Astrocyte (in vitro differentiated cells and primary cell): ENCODE measurements at regions not wholly inside any gene's neighbourhood (a gene's known extent, or its start where the extent isn't known, plus 50 kb on each side); places are given as distances from the start of the nearest gene placed in this dataset.

Source experiments
- DNase-seq: peaks from one replicate; pipeline ENCODE4 v3.0.0-alpha.2; 2010; ENCODE audit warnings: low read depth
- FAIRE-seq: peaks from 2 replicates; lab custom pipeline; 2011; peaks lifted over from hg19 to GRCh38; lab: Jason Lieb, UNC
- H2AFZ ChIP-seq: 2 replicates; pipeline ENCODE4 v1.6.0; 2012; ENCODE audit warnings: low read depth, low read length, inconsistent platforms
- H3K27ac ChIP-seq: 2 replicates; pipeline ENCODE4 v1.5.1; 2011; ENCODE audit warnings: low read depth, low read length, inconsistent platforms
- H3K27me3 ChIP-seq: 2 replicates; pipeline ENCODE4 v1.6.0; 2011; ENCODE audit warnings: low read length, inconsistent platforms; ENCODE audit not compliant: insufficient read depth
- H3K36me3 ChIP-seq: 2 replicates; pipeline ENCODE4 v1.5.1; 2011; ENCODE audit warnings: low read length, inconsistent platforms; ENCODE audit not compliant: insufficient read depth
- H3K4me1 ChIP-seq: 2 replicates; pipeline ENCODE4 v1.5.1; 2011; ENCODE audit warnings: low read length, inconsistent platforms; ENCODE audit not compliant: insufficient read depth
- H3K4me2 ChIP-seq: 2 replicates; pipeline ENCODE4 v1.6.0; 2012; ENCODE audit warnings: low read length, inconsistent platforms
- H3K4me3 ChIP-seq: 2 replicates; pipeline ENCODE4 v1.5.1; 2011; ENCODE audit warnings: low read depth, mild to moderate bottlenecking, low read length, inconsistent platforms; ENCODE audit not compliant: insufficient read depth
- H3K79me2 ChIP-seq: 2 replicates; pipeline ENCODE4 v1.6.0; 2012; ENCODE audit warnings: mild to moderate bottlenecking, low read length, inconsistent platforms; ENCODE audit not compliant: insufficient read depth
- H3K9ac ChIP-seq: 2 replicates; pipeline ENCODE4 v1.6.0; 2012; ENCODE audit warnings: mild to moderate bottlenecking, low read length, inconsistent platforms
- H3K9me3 ChIP-seq: 2 replicates; pipeline ENCODE4 v1.5.1; 2012; ENCODE audit warnings: low read depth, mild to moderate bottlenecking, low read length, inconsistent platforms; ENCODE audit not compliant: insufficient read depth
- H4K20me1 ChIP-seq: 2 replicates; pipeline ENCODE4 v1.6.0; 2012; ENCODE audit warnings: low read length, inconsistent platforms; ENCODE audit not compliant: insufficient read depth
- H3K27ac Mint-ChIP-seq: one replicate; pipeline ENCODE4 v1.8.0; 2021; ENCODE audit warnings: mild to moderate bottlenecking, mixed read lengths; ENCODE audit not compliant: unreplicated experiment
- H3K27me3 Mint-ChIP-seq: one replicate; pipeline ENCODE4 v1.8.0; 2021; ENCODE audit warnings: low read depth, mixed read lengths; ENCODE audit not compliant: unreplicated experiment
- H3K36me3 Mint-ChIP-seq: one replicate; pipeline ENCODE4 v1.8.0; 2021; ENCODE audit warnings: low read depth, mixed read lengths; ENCODE audit not compliant: unreplicated experiment
- H3K4me1 Mint-ChIP-seq: one replicate; pipeline ENCODE4 v1.8.0; 2021; ENCODE audit warnings: low read depth, mixed read lengths; ENCODE audit not compliant: unreplicated experiment
- H3K4me3 Mint-ChIP-seq: one replicate; pipeline ENCODE4 v1.8.0; 2021; ENCODE audit warnings: mild to moderate bottlenecking, moderate library complexity, mixed read lengths; ENCODE audit not compliant: unreplicated experiment
- H3K9me3 Mint-ChIP-seq: one replicate; pipeline ENCODE4 v1.8.0; 2021; ENCODE audit warnings: mild to moderate bottlenecking, mixed read lengths; ENCODE audit not compliant: unreplicated experiment
- EZH2 ChIP-seq: IDR thresholded peaks from 2 replicates; pipeline ENCODE4 v1.6.1; 2012; ENCODE audit warnings: mild to moderate bottlenecking, low read length, inconsistent platforms; ENCODE audit not compliant: insufficient read depth
- TF ChIP-seq, protein P1 (sequence below): IDR thresholded peaks from 2 replicates; pipeline ENCODE4 v1.5.1; 2011; ENCODE audit warnings: low read depth, mild to moderate bottlenecking, inconsistent platforms, low read length, moderate library complexity; ENCODE audit not compliant: insufficient read depth

DNA sequence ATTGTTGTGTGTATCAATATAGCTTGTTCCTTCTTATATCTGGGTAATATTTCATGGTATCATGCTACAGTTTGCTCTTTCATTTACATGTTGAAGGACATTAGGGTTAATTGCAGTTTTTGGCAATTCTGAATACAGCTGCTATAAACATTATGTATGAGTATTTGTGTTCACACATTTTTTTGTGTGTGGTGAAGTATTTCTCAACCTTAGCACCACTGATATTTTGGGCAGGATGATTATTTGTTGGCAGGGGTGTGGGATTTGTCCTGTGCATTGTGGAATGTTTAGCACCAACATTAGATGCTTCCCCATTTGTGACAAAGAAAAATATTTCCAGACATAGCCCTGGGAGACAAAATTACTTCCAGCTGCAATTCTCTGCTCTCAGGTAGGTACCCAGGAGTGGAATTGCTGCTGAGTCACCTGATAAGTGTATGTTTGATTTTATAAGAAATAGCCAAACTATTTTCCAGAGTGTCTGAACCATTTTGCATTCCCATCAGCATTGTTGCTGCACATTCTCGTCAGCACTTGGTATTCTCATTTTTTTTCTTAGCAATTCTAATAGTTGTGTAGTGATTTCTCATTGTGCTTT is 128.2 kb downstream of the SNX19 start:
- no peak for FAIRE-seq
- H3K27me3 Mint-ChIP-seq = peaks cover 2% of the 10 kb centered on the region
- H3K9me3 ChIP-seq = no peaks in the 10 kb centered on the region
- H3K4me3 Mint-ChIP-seq = no peak overlapping the region
- peaks cover 17% of the 10 kb centered on the region for H3K4me1 ChIP-seq
- no peaks in the 10 kb centered on the region for H3K27me3 ChIP-seq
- no peak overlapping the region for H3K4me2 ChIP-seq
- H3K4me1 Mint-ChIP-seq = peaks cover 22% of the 10 kb centered on the region
- H3K79me2 ChIP-seq = no peaks in the 10 kb centered on the region
- H3K27ac Mint-ChIP-seq = no peak overlapping the region
- no peak overlapping the region for H3K27ac ChIP-seq
- no peaks in the 10 kb centered on the region for H4K20me1 ChIP-seq
- no peaks in the 10 kb centered on the region for H3K36me3 ChIP-seq
- no peak overlapping the region for H3K4me3 ChIP-seq
- H3K9ac ChIP-seq = peak overlapping the region; percentile 6
- peaks cover 14% of the 10 kb centered on the region for H3K9me3 Mint-ChIP-seq
- no peak for DNase-seq
- H3K36me3 Mint-ChIP-seq = no peaks in the 10 kb centered on the region
- TF ChIP-seq, protein P1, sequence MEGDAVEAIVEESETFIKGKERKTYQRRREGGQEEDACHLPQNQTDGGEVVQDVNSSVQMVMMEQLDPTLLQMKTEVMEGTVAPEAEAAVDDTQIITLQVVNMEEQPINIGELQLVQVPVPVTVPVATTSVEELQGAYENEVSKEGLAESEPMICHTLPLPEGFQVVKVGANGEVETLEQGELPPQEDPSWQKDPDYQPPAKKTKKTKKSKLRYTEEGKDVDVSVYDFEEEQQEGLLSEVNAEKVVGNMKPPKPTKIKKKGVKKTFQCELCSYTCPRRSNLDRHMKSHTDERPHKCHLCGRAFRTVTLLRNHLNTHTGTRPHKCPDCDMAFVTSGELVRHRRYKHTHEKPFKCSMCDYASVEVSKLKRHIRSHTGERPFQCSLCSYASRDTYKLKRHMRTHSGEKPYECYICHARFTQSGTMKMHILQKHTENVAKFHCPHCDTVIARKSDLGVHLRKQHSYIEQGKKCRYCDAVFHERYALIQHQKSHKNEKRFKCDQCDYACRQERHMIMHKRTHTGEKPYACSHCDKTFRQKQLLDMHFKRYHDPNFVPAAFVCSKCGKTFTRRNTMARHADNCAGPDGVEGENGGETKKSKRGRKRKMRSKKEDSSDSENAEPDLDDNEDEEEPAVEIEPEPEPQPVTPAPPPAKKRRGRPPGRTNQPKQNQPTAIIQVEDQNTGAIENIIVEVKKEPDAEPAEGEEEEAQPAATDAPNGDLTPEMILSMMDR = no peak
- TF ChIP-seq EZH2 = no peak
- H2AFZ ChIP-seq = no peak overlapping the region

DNA sequence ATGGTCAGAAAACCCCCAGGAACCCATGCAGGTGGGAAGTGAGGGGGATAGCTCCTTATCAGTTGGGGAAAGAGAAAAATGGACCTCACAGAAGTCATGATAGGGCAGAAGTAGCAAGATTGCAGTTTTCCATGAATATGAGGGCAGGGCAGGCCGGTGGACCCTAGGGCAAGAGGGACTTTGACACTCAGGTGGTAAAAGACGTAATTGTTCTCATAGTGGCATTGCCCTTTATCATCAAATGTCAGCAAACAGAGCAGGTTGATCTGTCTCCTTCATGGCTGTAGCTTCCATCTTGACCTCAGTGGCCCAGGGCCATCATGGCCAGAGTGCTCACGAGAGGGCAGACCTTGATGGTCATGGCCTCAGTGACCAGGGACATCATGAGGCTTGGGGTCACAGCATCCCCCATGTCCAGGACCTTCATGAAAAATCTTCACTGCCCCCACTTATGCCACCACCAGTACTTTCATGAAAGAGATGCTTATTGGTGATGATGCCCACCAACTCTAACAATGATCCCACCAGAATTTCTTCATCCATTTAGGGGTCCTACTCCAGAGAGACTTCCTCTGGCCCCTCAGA is 127.1 kb downstream of the SNX19 start:
- Histone ChIP-seq H3K9me3 (no peaks in the 10 kb centered on the region), H3K27ac (no peak overlapping the region), H3K4me2 (no peak overlapping the region), H4K20me1 (no peaks in the 10 kb centered on the region), H2AFZ (no peak overlapping the region), H3K79me2 (no peaks in the 10 kb centered on the region), H3K9ac (no peak overlapping the region), H3K4me3 (no peak overlapping the region), H3K36me3 (no peaks in the 10 kb centered on the region), H3K4me1 (peaks cover 11% of the 10 kb centered on the region), H3K27me3 (no peaks in the 10 kb centered on the region)
- H3K36me3 Mint-ChIP-seq = no peaks in the 10 kb centered on the region
- H3K4me3 Mint-ChIP-seq = no peak overlapping the region
- H3K4me1 Mint-ChIP-seq = peaks cover 17% of the 10 kb centered on the region
- H3K27ac Mint-ChIP-seq = no peak overlapping the region
- peaks cover 2% of the 10 kb centered on the region for H3K27me3 Mint-ChIP-seq
- FAIRE-seq (no peak), DNase-seq (no peak)
- peaks cover 14% of the 10 kb centered on the region for H3K9me3 Mint-ChIP-seq
- TF ChIP-seq EZH2 = no peak
- TF ChIP-seq, protein P1 = no peak

DNA sequence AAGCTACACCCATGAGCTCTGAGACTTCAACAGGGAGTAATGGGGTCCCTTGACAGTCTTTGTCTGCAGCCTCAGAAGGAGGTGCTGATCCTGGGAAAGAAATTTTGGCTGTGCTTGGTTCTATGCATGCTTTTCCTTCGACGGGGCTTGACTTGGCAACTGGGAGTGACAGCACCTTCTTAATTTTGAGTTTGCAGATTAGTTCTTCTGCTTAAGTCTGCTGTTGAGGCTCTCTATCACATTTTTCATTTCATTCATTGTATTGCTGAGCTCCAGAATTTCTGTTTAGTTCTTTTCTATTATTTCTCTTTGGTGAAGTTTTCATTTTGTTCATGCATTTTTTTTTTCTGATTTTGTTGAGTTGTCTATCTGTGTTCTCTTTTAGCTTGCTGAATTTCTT is 125.6 kb downstream of the SNX19 start:
- Histone ChIP-seq H4K20me1 (no peaks in the 10 kb centered on the region), H3K9me3 (no peaks in the 10 kb centered on the region), H3K36me3 (no peaks in the 10 kb centered on the region), H3K27me3 (no peaks in the 10 kb centered on the region), H3K27ac (no peak overlapping the region), H2AFZ (no peak overlapping the region), H3K4me1 (peaks cover 11% of the 10 kb centered on the region), H3K4me3 (no peak overlapping the region), H3K9ac (no peak overlapping the region), H3K4me2 (no peak overlapping the region), H3K79me2 (no peaks in the 10 kb centered on the region)
- H3K27ac Mint-ChIP-seq = no peak overlapping the region
- peaks cover 2% of the 10 kb centered on the region for H3K27me3 Mint-ChIP-seq
- peaks cover 14% of the 10 kb centered on the region for H3K9me3 Mint-ChIP-seq
- no peaks in the 10 kb centered on the region for H3K36me3 Mint-ChIP-seq
- H3K4me1 Mint-ChIP-seq = peaks cover 17% of the 10 kb centered on the region
- no peak overlapping the region for H3K4me3 Mint-ChIP-seq
- DNase-seq (no peak), FAIRE-seq (no peak)
- TF ChIP-seq EZH2 = no peak
- TF ChIP-seq, protein P1 = no peak
